ENCODE measurements at regions not wholly inside any gene's neighbourhood (a gene's known extent, or its start where the extent isn't known, plus 50 kb on each side); places are given as distances from the start of the nearest gene placed in this dataset.
"Not testable (repeated sequence)": the region's sequence is repeated elsewhere in the genome, so short reads cannot be mapped to it uniquely, and the experiment has no call there.

GRCh38 chr10:101280511-101280910, 51.2 kb upstream of the LBX1 start:
- DNase-seq (ENCODE audit: low read depth in 2 of 3, low spot score in 2 of 3), result no peak

GRCh38 chr10:101280921-101281320, 51.7 kb upstream of the LBX1 start:
- DNase-seq (ENCODE audit: low read depth in 2 of 3, low spot score in 2 of 3), result not testable (repeated sequence)

DNA sequence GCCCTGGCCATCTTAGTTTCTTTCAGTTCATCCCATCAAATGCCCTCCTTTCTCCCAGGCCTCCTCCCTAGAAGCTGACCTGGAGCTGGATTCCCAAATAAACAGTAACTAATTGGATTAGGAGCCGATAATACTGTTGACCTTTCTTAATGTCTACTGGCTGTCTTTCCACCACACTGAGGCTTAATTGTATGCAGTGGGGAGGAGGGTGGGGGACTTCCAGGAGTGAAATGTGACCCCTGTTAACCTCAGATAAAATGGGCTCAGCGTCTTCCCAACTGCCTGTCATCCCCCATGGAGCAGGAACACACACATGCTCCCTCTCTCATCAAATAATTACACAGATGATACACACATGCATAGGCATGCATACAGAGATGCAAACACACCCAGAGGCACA, 53.7 kb upstream of the LBX1 start:
- no peak for DNase-seq (ENCODE audit: low read depth in 2 of 3, low spot score in 2 of 3)

- DNase-seq (ENCODE audit: low read depth in 2 of 3, low spot score in 2 of 3), result no peak
Measured at GRCh38 chr10:101283762-101284100, 54.5 kb upstream of the LBX1 start.

DNA sequence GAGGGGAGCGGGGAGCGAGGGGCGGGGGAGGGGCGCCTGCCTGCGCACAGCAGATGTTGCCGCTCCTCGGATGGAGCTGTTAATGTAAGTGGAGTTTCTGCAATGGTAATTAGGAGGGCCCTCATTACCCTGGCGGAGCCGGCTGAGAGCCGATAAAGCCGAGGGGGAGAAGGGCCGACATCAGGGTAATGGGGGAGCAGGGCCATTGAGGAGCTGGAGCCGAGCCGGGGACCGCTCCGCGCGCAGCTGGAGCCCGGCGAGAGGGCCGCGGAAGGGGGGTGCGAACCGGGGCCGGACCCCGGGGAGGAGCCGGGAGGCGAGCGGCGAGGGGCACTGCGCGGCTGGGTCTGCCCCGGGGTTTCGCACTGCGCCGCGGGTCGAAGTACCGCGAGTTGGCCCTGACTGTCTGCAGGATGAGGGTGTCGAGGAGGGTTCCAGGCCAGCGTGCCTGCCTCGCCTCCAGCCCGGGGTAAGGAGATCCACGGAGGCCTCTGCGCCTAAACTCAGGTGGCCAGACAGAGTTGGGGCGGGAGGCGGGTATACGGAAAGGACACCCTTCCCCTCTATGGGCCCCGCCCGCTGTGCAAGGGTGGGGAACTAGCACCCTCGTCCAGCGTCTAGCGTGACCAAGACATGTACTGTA, 55.0 kb upstream of the LBX1 start:
- DNase-seq (ENCODE audit: low read depth in 2 of 3, low spot score in 2 of 3), result no peak

DNA sequence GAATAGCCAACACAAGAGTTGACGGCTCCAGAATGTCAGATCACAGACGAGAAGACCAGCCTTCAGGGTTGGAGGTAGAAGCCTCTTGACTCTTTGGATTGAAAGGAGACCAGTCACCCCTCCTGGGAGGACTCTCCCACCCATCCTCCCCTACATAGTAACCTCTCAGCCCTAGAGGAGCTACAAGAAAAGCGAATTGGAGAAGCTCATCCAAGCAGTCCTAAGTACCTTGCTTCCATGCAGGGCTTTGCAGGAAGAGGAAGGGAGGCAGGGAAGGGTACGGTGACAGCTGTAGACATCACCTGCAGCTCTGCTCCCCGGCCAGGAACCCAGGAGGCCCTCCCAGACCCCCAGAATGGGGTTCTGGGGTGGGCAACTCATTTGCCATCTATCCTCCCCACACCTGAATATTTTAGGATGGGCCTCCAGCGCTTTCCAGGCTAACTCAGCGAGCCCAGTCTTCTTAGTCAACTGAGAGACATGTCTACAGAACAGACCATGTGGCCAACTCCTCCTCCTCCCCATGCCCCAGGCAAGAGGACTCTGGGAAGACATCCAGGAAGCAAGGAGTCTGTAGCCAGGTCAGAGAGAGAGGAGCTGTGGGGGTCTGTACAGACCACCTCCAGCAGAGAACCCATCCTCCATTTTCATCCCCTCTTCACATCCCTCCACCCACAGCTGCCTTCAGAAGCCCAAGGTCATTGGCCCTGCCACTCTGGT, 55.6 kb upstream of the LBX1 start:
- DNase-seq (ENCODE audit: low read depth in 2 of 3, low spot score in 2 of 3), result no peak

- no peak for DNase-seq (ENCODE audit: low read depth in 2 of 3, low spot score in 2 of 3)
Measured at GRCh38 chr10:101285519-101286070, 56.3 kb upstream of the LBX1 start.

GRCh38 chr10:101286248-101287046, 57.2 kb upstream of the LBX1 start:
- DNase-seq (ENCODE audit: low read depth in 2 of 3, low spot score in 2 of 3), result no peak

DNA sequence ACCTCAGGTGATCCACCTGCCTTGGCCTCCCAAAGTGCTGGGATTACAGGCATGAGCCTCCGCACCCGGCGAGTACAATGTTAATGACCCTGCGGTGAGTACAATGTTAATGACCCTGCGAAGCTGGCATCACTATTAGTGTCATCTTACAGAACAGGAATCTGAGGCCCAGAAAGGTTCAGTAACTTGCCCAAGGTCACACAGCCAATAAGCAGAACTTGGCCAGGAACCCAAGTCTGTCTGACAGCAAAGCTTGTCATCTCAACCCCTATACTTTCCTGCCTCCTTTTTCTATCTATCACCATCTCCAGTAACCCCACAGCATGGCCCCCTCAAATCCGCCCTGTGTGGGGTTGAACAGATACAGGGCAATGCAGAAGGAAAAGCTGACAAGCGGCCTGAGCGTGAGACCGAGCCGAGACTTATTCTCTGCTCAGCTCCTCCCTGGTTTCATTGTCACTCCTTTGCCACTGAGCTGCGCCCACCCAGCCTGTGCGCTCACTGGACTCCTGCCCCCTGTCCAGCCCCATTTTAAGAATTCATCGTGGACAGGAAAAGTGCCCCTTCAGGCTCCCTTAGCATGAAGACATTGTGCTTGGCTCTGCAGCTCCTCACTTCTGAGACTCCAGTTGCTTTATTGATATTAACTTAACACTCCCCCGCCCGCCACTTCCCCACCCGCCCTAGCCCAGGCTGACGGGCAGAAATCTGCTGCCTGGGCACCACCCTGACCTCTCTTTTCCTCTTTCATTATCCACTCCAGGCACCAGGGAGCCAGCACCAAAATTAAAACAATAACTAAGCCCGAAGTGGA, 58.1 kb upstream of the LBX1 start:
- DNase-seq (ENCODE audit: low read depth in 2 of 3, low spot score in 2 of 3), result no peak

DNA sequence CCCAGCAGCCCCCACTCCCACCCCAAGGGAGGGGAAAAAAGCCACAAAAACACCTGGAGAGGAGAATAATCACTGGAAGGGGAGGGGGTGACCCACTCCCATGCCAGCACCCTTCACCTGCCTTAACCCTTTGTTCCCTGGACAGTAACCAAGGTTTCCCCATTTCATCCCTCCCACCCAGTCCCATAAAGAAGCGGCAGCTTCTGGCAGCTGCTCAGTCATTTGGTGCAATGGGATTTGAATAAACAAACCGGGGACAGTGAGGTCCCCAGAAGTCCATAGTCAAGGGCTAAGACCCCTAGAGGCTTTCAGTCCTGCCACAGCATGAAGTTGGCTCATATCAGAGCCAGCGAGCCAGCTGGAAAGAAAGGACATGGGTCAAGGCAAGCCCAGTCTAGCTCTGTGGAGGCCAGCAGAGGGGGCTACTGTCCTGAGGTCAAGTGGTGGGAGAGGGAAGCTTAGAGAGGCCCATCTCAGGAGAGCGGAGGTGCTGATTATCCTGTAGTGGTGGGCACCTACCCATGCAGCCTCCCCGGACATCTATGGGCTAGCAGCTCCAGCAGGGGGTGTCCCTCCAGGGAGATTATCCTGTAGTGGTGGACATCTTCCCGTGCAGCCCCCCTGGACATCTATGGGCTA, 58.9 kb upstream of the LBX1 start:
- DNase-seq (ENCODE audit: low read depth in 2 of 3, low spot score in 2 of 3), result no peak

- DNase-seq (ENCODE audit: low read depth in 2 of 3, low spot score in 2 of 3), result no peak
Measured at GRCh38 chr10:101289541-101289940, 60.3 kb upstream of the LBX1 start.

DNA sequence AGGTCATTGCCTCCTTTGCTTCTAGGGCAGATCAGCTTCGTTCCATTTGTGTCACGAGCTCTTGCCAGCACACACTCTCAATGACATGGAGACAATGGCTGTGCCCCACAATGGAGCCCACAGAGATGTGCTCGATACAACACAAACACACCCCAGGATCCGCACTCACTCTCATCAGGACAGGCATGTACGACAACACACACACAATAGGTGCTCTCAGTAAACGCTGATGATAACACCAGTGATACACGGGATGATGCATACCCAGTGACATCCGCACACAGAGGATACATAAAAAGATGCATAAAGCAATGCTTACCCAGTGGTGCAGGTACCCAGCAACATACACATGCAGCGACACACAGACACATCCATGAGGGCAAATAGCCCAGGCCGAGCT, 61.2 kb upstream of the LBX1 start:
- DNase-seq (ENCODE audit: low read depth in 2 of 3, low spot score in 2 of 3), result no peak

DNA sequence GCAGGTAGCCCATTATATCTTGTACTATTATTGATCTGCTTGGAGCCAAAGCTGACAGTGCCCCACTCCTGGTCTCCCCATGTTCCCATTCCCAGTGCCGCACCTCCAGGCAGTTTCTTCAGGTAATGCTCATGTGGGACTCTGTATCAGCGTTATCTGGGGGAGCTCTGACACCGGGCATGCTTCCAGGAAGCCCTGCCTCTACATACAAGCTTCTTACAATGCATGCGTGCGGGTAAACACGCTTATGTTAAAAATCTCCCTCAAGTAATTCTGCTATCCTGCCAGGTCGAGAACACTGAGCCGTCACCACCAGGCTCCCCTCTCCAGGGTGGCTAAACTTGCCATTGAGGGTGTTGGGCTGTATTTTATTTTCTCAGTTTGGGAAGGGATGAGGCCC, 61.6 kb upstream of the LBX1 start:
- DNase-seq (ENCODE audit: low read depth in 2 of 3, low spot score in 2 of 3), result no peak

DNA sequence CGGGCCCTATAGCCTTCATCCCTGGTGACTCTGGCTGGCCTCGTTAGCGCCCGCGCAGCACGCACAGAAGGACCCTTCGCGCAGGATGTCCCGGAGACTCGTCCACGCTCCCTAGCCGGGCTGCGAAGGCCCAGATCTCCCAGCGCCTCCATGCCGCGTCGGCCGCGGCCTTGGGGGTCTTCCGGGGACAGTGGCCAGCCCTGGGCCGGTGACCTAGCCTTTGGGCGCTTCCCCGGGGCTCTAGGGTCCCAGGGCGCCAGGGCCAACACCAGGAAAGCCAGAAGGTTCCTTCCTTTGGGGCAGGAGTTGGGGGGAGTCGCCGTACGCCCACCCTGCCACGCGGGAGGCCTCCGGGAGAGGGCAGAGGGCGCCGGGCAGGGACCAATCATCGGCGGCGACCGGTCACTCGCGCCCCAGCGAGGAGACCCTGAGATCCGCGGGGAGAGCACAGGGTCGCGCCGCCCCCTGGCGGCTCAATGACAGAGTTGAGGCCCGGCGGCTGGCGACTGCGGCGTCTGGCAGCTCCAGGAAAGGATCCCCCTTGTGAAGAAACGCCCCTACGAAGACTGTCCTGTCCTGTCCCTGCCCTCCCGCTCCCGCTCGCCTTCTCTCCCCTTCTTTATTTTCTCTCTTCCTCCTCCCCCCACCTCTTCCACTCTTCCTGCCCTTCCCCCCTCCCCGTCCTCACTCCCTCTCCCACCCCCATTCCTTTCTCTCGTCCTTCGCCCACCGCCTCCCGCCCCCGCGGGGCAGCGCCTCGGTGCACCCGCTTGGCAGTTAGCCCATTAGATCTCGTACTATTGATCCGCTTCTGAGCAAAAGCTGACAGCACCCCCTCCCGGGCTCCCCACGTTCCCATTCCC, 62.3 kb upstream of the LBX1 start:
- DNase-seq (ENCODE audit: low read depth in 2 of 3, low spot score in 2 of 3), result peak; percentile 15 to 50 (median 33)

GRCh38 chr10:101292194-101293006, 61.6 kb upstream of the BTRC start:
- no peak for DNase-seq (ENCODE audit: low read depth in 2 of 3, low spot score in 2 of 3)

DNA sequence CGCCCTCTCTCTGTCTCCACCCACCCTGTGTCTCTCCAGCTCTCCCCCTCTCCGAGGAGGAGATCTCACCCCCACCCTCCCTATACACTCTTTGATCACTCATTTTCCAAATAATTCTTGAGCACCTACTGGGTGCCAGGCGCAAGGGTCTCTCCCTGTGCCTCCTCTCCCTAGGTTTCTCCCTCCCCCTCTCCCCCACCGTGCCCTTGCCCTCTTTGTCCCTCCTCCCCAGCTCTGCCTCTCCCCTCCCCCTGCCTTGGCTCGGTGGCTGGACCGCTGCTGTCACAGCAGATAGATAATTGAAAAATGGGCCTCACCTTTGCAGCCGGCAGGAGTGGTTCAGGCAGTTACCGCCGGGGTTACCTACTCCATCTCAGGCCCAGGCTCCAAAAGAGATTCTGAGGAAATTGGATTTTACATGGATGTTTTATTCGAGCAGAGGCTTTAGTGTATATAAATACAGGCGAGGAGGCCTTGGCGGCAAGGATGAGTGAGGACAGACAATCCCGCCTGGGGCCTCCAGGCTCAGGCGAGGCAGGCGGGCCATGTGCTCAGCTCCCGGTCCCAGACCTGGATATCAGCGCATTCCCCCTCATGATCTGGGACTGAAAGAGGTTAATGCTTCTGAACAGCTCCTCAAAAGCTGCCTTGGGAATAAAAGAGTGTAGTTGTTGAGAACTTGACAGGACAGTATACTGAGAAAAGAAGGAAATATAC, 60.8 kb upstream of the BTRC start:
- no peak for DNase-seq (ENCODE audit: low read depth in 2 of 3, low spot score in 2 of 3)

GRCh38 chr10:101294109-101294508, 59.9 kb upstream of the BTRC start:
- no peak for DNase-seq (ENCODE audit: low read depth in 2 of 3, low spot score in 2 of 3)

- no peak for DNase-seq (ENCODE audit: low read depth in 2 of 3, low spot score in 2 of 3)
Measured at GRCh38 chr10:101295261-101295660, 58.7 kb upstream of the BTRC start.

Measured in activated CD8-positive, alpha-beta memory T cell treated with anti-CD3 and anti-CD28 coated beads for 48 hours (primary cell).